Caco-2 (cell line): ENCODE measurements at regions not wholly inside any gene's neighbourhood (a gene's known extent, or its start where the extent isn't known, plus 50 kb on each side); places are given as distances from the start of the nearest gene placed in this dataset.

Experiments used
- BruUV-seq: library from RNA; stranded (reverse); fragments of 400-500 nt; replicated peaks from 2 replicates; lab custom pipeline; 2021; lab: Mats Ljungman, UMichigan
- CTCF ChIA-PET: fragments of 300-600 bp; sonication (Branson Sonifier 250); formaldehyde crosslinking; loops from one replicate; lab custom pipeline; 2022; ENCODE audit warnings: antibody characterized with exemption; lab: Charles Lee
- POLR2A ChIA-PET: fragments of 300-600 bp; sonication (Branson Sonifier 250); formaldehyde crosslinking; loops from one replicate; lab custom pipeline; 2022; ENCODE audit warnings: antibody characterized with exemption; lab: Charles Lee
- DNase-seq, 2 experiments: peaks; one replicate each; pipeline versions ENCODE4 v3.0.0 to v3.0.0-alpha.2; 2020 to 2022
- H3K27me3 ChIP-seq: replicated peaks from 2 replicates; pipeline ENCODE4 v1.6.0; 2011; ENCODE audit warnings: low read length; ENCODE audit not compliant: control insufficient read depth, insufficient read depth
- H3K36me3 ChIP-seq: 2 replicates; pipeline ENCODE4 v1.5.1; 2011; ENCODE audit warnings: low read length; ENCODE audit not compliant: control insufficient read depth, insufficient read depth
- H3K4me1 ChIP-seq: fragments of 250-450 bp; sonication (Bioruptor Pico); 2 replicates; pipeline ENCODE4 v1.5.1; 2020; ENCODE audit warnings: mild to moderate bottlenecking
- H3K4me3 ChIP-seq: 2 replicates; pipeline ENCODE4 v1.5.1; 2011; ENCODE audit warnings: low read depth, mild to moderate bottlenecking, control low read depth, low read length
- H3K9me3 ChIP-seq: fragments of 250-450 bp; sonication (Bioruptor Pico); 2 replicates; pipeline ENCODE4 v1.5.1; 2020; ENCODE audit warnings: mild to moderate bottlenecking, moderate library complexity
- H3K27ac Mint-ChIP-seq: one replicate; pipeline ENCODE4 v1.8.0; 2022; ENCODE audit warnings: mixed read lengths; ENCODE audit not compliant: unreplicated experiment
- H3K27me3 Mint-ChIP-seq: one replicate; pipeline ENCODE4 v1.8.0; 2022; ENCODE audit warnings: mixed read lengths; ENCODE audit not compliant: insufficient read depth, unreplicated experiment
- H3K36me3 Mint-ChIP-seq: one replicate; pipeline ENCODE4 v1.8.0; 2022; ENCODE audit warnings: mild to moderate bottlenecking, mixed read lengths; ENCODE audit not compliant: insufficient read depth, unreplicated experiment
- H3K4me1 Mint-ChIP-seq: one replicate; pipeline ENCODE4 v1.8.0; 2022; ENCODE audit warnings: low read depth, mixed read lengths; ENCODE audit not compliant: unreplicated experiment
- H3K4me3 Mint-ChIP-seq: one replicate; pipeline ENCODE4 v1.8.0; 2022; ENCODE audit warnings: mild to moderate bottlenecking, moderate library complexity, mixed read lengths; ENCODE audit not compliant: unreplicated experiment
- H3K9me3 Mint-ChIP-seq: one replicate; pipeline ENCODE4 v1.8.0; 2022; ENCODE audit warnings: mixed read lengths; ENCODE audit not compliant: unreplicated experiment
- CTCF ChIP-seq, 2 experiments: fragments of 200-600 bp in 1 of 2; IDR thresholded peaks; 1 replicate in 1 of 2; 2 replicates in 1 of 2; pipeline versions ENCODE4 v1.5.1 to v1.8.0; 2011 to 2022; ENCODE audit warnings: antibody characterized with exemption in 1 of 2, control low read depth in 1 of 2, inconsistent platforms in 1 of 2, low read depth in 1 of 2, low read length in 1 of 2, mild to moderate bottlenecking in 1 of 2, moderate library complexity in 1 of 2; ENCODE audit not compliant: insufficient read depth in 1 of 2, severe bottlenecking in 1 of 2, unreplicated experiment in 1 of 2
- intact Hi-C: fragments of 100-400 bp; cut with micrococcal nuclease; formaldehyde crosslinking; loops from one replicate; pipeline ENCODE4 v1.10.0; 2022; ENCODE audit not compliant: unreplicated experiment

- no peak overlapping the region for H3K4me3 Mint-ChIP-seq
- DNase-seq, result no peak
- no peak for TF ChIP-seq CTCF (IDR thresholded peaks at IDR 0.05; ENCODE audit: insufficient read depth in 1 of 2, low read depth in 1 of 2, low read length in 1 of 2, severe bottlenecking in 1 of 2, unreplicated experiment in 1 of 2)
- H3K4me1 Mint-ChIP-seq, result no peaks in the 10 kb centered on the region
- H3K9me3 Mint-ChIP-seq, result no peaks in the 10 kb centered on the region
- POLR2A ChIA-PET, result no interaction called here
- no peaks in the 10 kb centered on the region for H3K36me3 ChIP-seq
- intact Hi-C loops, result no loop called here
- no peak overlapping the region for H3K27ac Mint-ChIP-seq
- H3K4me1 ChIP-seq, result no peaks in the 10 kb centered on the region
- CTCF ChIA-PET, result no interaction called here
- BruUV-seq, result no TSS peak
- H3K4me3 ChIP-seq, result no peak overlapping the region
- H3K27me3 ChIP-seq, result no peaks in the 10 kb centered on the region; the same call in 1 of the 2 replicates
- H3K9me3 ChIP-seq, result no peaks in the 10 kb centered on the region
- H3K27me3 Mint-ChIP-seq, result peaks cover 6% of the 10 kb centered on the region
- no peaks in the 10 kb centered on the region for H3K36me3 Mint-ChIP-seq
These were observed 146.4 kb upstream of the EDNRA start for GRCh38 chr4:147334478-147334877.

- Mint-ChIP-seq H3K36me3 (no peaks in the 10 kb centered on the region), H3K27ac (no peak overlapping the region), H3K4me1 (no peaks in the 10 kb centered on the region), H3K4me3 (no peak overlapping the region), H3K9me3 (no peaks in the 10 kb centered on the region), H3K27me3 (peaks cover 6% of the 10 kb centered on the region)
- Histone ChIP-seq H3K4me1 (no peaks in the 10 kb centered on the region), H3K36me3 (no peaks in the 10 kb centered on the region), H3K9me3 (no peaks in the 10 kb centered on the region), H3K4me3 (no peak overlapping the region), H3K27me3 (no peaks in the 10 kb centered on the region; the same call in 1 of the 2 replicates)
- POLR2A ChIA-PET, result no interaction called here
- no TSS peak for BruUV-seq
- TF ChIP-seq CTCF (IDR thresholded peaks at IDR 0.05; ENCODE audit: insufficient read depth in 1 of 2, low read depth in 1 of 2, low read length in 1 of 2, severe bottlenecking in 1 of 2, unreplicated experiment in 1 of 2), result no peak
- intact Hi-C loops, result no loop called here
- CTCF ChIA-PET, result no interaction called here
- DNase-seq, result no peak
These were observed 145.7 kb upstream of the EDNRA start for GRCh38 chr4:147335183-147335582.

DNA sequence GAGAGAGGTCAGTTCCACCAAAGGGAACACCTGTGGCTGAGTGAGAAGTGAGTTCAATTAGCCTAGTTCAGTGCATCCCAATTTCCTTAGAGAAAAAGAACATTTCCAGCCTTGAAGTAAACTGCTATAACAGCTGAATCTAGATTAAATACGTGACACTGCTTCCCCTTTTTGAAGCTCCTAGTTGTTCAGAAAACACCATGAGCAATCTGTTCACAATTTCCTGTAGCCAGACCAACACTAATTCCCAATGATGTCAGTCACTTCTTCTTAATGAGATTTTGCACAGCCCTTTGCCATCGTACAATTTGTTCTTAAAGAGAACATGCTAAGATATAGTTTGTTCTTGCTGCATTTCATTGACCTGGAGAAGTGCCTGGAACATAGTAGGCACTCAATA is 144.6 kb upstream of the EDNRA start:
- no peak for DNase-seq
- BruUV-seq, result no TSS peak
- Histone ChIP-seq H3K36me3 (no peaks in the 10 kb centered on the region), H3K9me3 (no peaks in the 10 kb centered on the region), H3K27me3 (no peaks in the 10 kb centered on the region; the same call in 1 of the 2 replicates), H3K4me1 (no peaks in the 10 kb centered on the region), H3K4me3 (no peak overlapping the region)
- CTCF ChIA-PET, result no interaction called here
- H3K9me3 Mint-ChIP-seq, result no peaks in the 10 kb centered on the region
- POLR2A ChIA-PET, result no interaction called here
- intact Hi-C loops, result no loop called here
- no peak overlapping the region for H3K4me3 Mint-ChIP-seq
- TF ChIP-seq CTCF (IDR thresholded peaks at IDR 0.05; ENCODE audit: insufficient read depth in 1 of 2, low read depth in 1 of 2, low read length in 1 of 2, severe bottlenecking in 1 of 2, unreplicated experiment in 1 of 2), result no peak
- peaks cover 6% of the 10 kb centered on the region for H3K27me3 Mint-ChIP-seq
- H3K27ac Mint-ChIP-seq, result no peak overlapping the region
- no peaks in the 10 kb centered on the region for H3K36me3 Mint-ChIP-seq
- no peaks in the 10 kb centered on the region for H3K4me1 Mint-ChIP-seq
